DMS153 treated with DMSO at 0.1 percent for 48 hours (cell line): ENCODE measurements at regions not wholly inside any gene's neighbourhood (a gene's known extent, or its start where the extent isn't known, plus 50 kb on each side); places are given as distances from the start of the nearest gene placed in this dataset.

Experiments used
- DNase-seq: peaks from one replicate; lab custom pipeline; 2025; ENCODE audit not compliant: unreplicated experiment; lab: John Stamatoyannopoulos, UW

- no peak for DNase-seq
These were observed 156.1 kb downstream of the LURAP1L start for GRCh38 chr9:12930906-12931305.

- no peak for DNase-seq
These were observed 159.1 kb downstream of the LURAP1L start for GRCh38 chr9:12933957-12934356.

DNA sequence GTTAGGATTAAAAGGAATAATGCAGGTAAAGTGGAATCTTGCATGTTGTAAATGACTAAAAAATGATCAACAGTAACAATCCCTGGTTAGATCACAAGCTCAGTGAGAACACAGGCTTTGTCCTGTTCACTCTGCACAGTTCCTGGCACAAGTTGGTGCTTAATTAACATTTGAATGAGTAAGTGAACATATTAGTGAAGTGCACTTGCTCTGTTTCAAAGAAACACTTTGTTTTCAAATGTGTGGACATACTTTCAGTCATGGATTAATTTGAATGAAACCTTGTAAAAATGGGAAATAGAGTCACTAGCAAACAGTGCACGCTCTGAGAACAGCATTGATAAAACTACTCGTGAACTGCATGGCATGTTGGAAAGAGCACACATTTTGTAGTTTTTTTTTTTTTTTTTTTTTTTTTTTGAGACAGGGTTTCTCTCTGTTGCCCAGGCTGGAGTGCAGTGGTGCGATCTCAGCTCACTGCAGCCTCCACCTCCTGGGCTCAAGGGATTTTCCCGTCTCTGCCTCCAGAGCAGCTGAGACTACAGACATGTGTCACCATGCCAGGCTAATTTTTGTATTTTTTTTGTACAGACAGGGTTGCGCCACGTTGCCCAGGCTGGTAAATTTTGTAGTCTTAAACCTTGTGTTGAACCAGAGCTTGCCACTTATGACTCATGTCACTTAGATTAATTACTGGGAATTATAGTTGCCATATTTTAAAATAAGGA, 159.9 kb downstream of the LURAP1L start:
- DNase-seq: no peak

DNA sequence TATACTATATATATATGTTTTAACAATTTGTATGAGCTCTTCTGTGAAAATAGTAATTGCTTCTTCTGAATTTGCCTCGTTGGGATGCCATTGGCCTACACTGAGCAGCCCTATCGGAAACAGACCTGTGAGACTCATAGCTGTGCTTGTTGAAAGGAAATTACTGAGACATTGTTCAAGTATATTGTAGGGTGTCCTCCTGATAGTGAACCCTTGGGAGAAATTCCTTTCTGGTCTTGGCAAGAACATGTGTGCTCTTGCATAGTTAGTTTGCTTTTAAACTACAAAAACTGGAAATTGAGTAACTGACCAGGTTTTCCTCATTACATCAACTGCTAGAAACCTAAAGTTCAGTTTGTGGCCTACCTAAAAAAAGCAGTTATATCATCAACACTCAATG, 160.9 kb downstream of the LURAP1L start:
- DNase-seq: no peak

GRCh38 chr9:12954441-12954840, 179.6 kb downstream of the LURAP1L start:
- no peak for DNase-seq

- no peak for DNase-seq
These were observed 180.8 kb downstream of the LURAP1L start for GRCh38 chr9:12955510-12956163.

GRCh38 chr9:12956261-12956660, 181.4 kb downstream of the LURAP1L start:
- no peak for DNase-seq

DNA sequence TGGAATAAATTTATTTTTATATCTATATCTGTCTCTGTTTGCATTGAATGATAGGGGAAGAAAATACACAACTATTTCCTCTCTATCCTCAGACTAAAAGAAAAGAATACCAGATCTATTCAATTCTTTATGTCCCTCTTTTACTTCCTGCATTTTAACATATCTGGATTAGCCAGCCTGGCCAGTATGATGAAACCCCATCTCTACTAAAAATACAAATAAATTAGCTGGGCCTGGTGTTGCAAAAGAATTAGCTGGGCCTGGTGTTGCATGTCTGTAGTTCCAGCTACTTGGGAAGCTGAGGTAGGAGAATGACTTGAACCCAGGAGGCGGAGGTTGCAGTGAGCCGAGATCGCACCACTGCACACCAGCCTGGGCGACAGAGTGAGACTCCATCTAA, 182.0 kb downstream of the LURAP1L start:
- DNase-seq: no peak

DNA sequence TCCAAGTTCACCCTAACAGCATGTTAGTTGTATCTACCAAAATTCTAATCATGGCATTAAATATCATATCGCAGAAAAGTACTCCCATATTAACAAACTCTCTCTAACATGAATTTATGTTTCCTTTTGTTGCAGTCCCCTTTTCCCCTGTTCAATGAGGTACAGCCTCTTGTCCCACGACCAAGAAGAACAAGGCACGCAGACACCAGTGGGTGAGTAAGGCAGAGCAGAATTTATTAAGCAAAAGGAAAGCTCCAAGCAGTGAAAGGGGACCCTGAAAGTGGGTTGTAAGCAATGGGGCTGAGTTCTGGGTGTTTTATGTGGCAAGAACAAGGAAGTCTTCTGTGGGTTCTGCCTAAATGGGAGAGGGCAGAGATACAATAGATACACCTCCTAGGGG, 183.5 kb downstream of the LURAP1L start:
- DNase-seq: no peak

- no peak for DNase-seq
These were observed 183.9 kb downstream of the LURAP1L start for GRCh38 chr9:12958708-12959107.

GRCh38 chr9:12961276-12961809, 186.5 kb downstream of the LURAP1L start:
- DNase-seq: no peak

- no peak for DNase-seq
These were observed 188.7 kb downstream of the LURAP1L start for GRCh38 chr9:12963537-12963936.

GRCh38 chr9:12964271-12964670, 189.5 kb downstream of the LURAP1L start:
- no peak for DNase-seq

DNA sequence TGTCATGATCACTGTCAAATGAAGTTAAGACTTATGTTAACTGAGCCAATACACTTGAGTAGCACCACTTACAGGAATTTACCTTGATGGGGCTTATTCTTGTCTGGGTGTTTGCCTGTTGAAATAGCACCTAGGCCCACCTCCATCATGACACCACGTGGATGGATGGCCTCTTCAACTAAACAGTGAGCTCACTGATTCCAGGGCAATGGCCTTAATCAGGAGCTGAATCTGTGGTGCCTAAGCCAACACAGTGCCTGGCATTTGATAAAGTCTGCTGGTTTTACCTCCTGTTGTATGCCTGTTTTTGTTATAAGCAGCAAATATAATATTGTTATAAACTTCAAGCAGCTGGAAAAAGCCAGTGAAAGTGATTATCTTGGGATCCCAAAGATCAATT, 190.5 kb downstream of the LURAP1L start:
- no peak for DNase-seq

- DNase-seq: no peak
These were observed 193.3 kb downstream of the LURAP1L start for GRCh38 chr9:12968093-12968492.

DNA sequence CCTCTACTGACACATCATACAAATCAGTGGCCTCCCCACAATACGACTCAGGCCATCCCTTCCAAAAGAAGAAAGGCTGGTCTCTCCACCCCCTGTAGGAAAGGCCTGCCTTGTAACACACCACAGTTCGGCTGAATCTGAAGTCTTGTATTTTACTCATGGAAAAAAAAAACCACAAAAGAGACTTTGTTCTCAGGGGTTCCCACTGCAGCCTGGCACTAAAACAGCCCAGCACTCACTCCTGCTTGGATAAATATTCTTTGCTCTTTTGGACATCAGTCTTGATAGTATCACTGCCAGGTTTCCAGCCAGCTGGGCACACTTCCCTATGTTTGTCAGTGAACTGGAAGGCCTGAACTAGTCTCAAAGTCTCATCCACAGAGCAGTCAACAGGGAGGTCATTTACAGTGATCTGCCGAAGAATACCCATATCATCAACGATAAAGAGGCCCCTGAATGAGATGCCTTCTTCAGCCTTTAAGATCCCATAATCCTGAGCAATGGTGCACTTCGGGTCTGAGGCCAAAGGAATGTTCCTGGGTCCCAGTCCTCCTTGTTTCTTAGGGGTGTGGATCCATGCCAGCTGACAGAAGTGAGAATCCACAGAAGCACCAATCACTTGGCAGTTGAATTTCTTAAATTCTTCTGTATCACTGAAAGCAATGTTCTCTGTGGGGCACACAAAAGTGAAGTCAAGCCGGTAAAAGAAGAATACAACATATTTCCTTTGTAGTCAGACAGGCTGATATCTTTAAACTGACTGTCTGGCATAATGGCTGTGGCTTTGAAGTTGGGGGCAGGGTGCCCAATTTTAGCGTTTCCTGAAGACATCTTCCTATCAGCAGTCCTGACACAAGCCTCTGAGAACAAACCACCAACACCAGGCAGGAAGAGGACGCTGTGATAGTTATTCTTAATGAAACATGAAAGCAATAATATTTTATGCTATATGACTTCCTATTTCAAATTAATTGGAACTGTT, 198.1 kb downstream of the LURAP1L start:
- no peak for DNase-seq

- DNase-seq: no peak
These were observed 198.9 kb downstream of the LURAP1L start for GRCh38 chr9:12973710-12974109.

DNA sequence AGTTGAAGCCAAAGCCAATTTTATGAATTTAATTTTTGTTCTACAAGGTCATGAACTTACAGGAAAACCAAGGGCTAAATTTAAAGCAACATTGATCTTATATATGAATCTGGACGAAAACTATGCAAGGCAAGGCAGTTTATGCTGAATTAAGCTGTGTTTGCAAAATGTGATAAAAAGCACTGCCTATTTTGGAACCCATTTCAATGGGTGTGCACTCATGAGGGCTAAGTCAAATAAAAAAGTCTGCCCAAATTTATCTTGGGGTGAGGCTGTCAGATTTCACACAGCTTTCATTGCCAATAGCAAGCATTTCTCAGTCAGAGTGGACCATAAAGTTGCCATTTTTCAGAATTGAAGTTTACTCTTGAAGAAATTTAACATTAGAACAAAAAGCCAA, 199.9 kb downstream of the LURAP1L start:
- DNase-seq: no peak

DNA sequence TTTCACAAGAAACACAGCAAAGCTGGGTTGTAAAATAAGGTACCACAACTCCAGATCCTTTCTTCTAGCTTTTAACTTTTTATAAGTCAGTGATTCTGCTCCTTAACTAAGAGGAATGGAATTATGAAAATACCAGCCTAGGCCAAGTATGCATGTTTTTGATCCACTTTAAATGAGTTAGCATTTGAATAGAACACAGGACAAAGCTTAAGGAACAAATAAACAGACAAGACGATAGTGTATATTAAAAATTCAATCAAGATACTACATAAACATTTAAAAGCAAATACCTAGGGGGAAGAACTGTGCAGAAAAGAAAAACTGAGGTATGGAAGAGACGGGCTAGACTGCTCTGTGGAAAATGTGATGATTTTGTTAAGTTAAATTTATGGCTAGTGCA, 200.7 kb downstream of the LURAP1L start:
- DNase-seq: no peak

DNA sequence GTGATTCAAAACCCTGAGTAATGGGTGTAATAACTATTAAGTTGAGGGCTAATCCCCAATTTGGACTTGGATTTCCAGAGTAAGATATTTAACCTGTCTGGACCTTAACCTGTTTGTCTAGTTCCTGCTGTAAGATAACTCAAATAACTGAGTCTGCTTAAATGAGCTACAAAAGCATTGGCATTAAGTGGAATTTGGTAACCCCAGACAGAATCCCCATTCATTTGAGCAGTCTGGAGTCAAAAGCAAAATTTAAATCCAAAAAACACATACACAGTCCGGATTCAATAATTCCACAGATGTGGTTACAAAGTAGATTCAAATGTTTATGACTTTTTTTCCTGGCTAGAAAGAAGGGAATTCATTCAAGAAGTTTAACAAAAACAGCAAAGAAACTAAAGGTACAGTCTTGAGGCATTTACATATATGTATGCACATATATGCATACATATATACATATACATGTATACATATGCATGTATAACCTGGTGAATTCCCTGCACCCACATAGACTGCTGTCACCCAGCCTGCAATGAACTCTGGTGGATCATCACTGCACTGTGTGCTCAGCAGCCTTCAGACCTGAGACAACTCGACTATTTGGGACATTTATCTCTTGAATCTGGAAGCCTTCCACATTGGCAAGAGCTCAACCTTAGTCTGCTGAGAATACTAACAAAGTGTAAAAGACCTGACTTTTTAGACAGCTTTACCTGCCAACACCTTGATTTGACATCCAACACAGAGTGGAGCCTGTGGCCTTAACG, 205.4 kb downstream of the LURAP1L start:
- DNase-seq: no peak

GRCh38 chr9:12988258-12988657, 213.4 kb downstream of the LURAP1L start:
- no peak for DNase-seq
